NCI-H187 treated with DMSO at 0.1 percent for 48 hours (cell line): ENCODE measurements at regions not wholly inside any gene's neighbourhood (a gene's known extent, or its start where the extent isn't known, plus 50 kb on each side); places are given as distances from the start of the nearest gene placed in this dataset.
"Not testable (repeated sequence)": the region's sequence is repeated elsewhere in the genome, so short reads cannot be mapped to it uniquely, and the experiment has no call there.

Experiments
- DNase-seq: peaks from one replicate; lab custom pipeline; 2025; lab: John Stamatoyannopoulos, UW

DNA sequence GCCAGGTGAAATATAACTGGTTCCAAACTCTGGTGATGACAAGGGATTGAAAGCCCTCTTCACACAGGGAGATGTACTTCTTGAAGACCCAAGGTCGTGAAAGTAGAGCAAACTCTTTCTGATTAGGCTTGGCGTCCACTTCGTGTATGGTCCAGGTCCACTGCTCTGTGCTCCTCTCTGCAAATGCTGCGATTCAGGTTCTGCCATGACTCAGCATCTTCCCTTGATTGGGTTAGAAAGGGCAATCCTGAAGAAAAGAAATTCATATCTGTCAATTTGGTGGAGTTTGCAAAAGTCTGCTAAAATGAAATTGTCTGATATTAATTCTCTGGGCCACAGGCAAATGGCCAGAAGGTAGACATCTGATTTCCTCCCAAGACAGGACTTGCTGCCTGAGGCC lies 431.4 kb downstream of the ACTR3B start:
- no peak for DNase-seq

DNA sequence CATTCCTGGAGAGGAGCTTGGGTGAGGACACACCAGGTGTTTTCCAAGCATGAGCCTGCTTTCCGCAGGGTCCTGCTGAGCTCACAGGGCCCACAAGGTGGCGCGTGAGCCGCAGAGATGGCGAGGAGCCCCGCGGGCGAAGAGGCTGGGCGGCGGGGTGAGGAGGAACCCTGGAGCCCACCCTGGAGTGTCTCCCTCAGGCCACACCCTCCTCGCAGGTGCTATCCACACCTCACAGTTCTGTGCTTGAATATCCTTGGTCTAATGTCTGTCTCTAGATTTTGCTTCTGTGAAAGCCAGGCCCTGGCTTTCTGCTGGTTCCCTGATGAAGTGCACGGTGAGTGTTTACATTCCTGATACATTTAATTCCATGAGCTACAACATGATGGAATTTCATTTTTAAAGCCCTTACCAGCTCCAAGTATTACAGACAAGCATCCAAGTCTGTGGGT lies 433.6 kb downstream of the ACTR3B start:
- DNase-seq, result no peak

DNA sequence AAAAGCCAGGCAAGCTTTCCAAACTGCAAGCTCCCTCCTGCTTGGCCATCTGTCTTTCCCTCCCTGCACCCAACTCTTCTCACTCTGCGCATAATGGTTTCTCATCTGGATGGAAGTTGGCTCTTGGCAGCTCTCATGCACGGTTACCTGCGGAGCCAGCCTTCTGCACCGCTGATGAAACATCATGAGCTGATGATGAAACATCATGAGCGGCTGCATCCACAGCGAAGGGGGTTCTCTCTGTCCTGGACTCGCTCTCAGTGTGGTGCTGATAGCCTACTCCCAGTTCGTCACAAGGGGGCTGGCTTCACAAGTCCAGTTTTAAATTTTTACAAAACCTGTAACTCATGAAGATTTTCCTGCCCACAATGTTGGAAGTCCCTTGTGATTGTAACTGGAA lies 457.5 kb downstream of the ACTR3B start:
- no peak for DNase-seq

DNA sequence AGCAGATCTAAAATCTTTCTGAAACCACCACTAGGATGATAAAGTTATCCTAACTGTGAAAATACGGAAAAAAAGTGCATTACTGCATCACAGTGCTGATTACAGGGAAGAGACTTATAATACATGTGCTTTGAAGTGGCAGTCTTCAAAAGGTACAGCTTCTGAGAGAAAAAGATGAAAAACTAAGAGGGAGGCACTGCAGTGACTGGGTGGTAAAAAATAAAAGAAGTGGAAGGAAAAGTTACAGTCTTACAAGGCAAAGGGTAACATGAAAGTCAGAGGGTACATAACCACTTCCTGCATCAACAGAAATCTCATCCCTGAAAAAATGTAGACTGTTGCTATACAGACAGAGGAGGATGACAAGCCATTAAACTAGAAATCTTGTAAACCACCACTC lies 465.3 kb downstream of the ACTR3B start:
- no peak for DNase-seq

DNA sequence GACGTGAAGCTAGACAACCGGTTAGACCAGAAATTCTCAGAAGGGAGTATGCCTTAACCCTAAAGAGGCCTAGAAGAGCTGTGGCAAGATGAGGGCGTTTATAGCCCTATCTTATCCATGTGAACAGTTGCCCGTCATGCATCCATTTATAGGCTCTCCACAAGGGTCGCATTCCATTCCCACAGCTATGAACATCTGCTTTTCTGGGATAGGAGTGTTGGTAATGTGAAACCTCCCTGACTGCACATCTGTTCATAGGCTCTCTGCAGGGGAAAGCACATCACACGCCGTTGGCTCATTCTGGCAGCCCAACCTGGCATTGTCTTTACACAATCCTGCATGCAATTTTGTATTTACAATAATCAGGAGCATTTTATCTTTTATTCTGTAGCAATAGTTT lies 485.6 kb downstream of the ACTR3B start:
- DNase-seq, result not testable (repeated sequence)

DNA sequence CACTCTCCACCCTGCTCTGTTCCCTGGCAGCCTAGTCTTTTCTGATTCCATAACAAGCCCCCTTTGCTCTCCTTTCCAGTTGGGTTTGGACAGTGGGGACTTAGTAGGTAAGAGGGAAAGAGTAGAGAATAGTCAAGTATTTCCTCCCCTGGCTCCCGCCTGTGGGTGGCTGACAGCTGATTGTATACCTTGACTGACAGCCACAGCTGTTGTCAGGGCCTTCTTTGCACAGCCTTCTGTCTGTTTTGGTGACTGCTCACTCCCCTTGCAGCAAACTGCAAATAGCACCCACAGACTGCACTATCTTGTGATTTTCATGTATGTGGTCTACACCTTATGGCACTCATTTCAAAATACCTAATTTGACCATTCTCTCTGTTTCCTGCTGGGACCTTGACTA lies 486.3 kb downstream of the ACTR3B start:
- DNase-seq, result no peak

DNA sequence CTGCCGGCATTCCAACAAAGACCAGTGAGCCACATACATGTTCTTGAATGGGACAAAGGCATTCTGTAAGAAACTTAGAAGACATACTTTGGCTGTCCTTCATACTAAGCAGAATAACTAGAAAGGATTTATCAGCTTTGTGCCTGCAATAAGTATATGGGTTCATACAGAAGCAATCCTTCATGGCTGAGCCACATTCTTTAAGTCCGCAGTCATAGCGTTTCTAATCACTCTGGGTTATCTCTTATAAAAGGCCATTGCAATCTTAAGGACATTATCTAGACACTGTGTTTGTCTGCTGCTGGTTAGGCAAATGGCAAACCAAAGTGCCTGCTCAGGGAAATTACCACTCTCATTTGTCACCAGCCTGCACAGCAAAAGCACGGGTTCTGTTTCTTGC lies 488.4 kb downstream of the ACTR3B start:
- no peak for DNase-seq

DNA sequence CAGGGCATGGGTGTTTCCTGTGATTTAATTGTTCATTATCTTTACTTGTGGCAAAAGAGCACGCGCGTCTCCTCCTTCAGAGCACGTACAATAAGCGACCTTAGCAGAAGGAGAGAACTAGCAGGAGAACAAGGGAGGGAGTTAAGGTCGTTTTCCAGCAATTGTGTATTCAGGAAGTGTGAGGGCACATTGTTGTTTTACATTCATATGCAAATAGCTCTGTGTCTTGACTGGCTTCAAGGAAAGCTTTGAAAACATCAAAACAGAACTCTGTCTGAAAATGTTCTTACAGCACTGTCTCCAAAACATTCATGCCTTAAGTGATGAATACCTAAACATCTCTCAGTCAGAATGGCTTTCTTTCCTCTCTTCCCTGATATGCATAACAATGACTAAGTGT lies 499.1 kb downstream of the ACTR3B start:
- no peak for DNase-seq

DNA sequence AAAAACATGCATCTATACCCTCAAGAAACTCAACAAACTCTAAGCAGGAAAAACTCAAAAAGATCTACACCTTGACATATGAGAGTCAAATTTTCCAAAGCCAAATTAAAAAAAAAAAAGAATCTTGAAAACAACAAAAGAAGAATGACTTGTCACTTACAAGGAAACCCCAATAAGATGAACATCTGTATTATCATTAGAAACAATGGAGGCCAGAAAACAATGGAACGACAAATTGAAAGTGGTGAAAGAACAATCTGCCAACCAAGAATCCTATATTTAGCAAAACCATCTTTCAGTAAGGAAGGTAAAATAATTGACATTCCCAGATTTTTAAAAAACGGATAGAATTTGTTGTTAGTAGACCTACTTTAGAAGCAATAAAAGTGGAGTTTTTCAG lies 516.8 kb downstream of the ACTR3B start:
- DNase-seq, result no peak

DNA sequence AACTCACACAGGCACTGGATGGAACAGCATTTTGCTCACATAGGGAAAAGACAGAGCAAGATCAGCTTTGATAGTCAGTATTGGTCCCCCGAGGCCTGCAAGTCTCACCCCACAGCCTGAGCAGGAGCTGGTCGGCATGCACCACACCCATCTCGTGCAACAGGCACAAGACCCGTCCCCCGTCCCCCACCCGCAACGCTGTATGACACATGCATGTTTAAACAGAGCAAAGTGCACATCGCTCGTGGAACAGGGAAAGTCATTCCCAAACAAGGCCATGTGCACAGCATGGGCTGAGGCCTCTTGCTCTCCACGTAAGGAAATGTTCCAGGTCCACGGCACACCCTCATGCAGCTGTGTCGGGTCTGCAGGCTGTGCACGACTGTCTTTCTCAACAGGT lies 527.2 kb downstream of the ACTR3B start:
- no peak for DNase-seq

DNA sequence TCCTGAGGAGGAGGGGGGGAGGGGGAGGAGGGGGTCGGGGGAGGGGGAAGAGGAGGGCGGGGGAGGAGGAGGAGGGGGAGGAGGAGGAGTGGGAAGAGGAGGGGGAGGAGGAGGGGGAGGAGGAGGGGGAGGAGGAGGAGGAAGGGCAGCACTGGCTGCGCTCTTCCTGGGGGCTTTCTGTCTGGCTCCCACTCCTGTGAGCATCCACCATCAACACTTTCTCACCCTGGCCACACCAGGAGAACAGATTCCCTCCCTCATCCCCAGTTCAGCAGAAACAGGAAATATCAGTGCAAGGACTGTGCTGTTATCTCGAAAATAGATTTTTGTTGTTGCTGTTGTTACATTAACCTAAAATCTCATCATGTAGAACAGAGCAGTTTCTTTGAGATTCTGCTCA lies 530.5 kb downstream of the ACTR3B start:
- no peak for DNase-seq

DNA sequence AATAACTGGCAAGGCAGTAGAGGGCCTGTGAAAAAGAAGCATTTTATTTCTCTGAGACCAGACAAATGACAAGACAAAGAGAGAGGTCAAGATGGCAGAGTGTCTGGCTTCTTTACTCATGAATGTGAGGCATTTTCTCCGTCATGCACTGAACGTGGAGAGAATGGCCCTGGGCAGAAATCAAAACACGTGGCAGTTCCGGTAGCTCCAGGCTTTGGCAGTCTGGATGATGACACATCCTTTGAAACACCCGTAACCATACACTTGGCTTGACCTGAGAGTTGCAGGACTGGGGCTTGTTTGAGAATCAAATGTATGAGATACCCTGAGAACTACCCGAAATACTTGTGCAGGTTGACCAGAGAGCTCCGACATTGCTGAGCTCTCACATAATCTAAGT lies 537.6 kb downstream of the ACTR3B start:
- no peak for DNase-seq

DNA sequence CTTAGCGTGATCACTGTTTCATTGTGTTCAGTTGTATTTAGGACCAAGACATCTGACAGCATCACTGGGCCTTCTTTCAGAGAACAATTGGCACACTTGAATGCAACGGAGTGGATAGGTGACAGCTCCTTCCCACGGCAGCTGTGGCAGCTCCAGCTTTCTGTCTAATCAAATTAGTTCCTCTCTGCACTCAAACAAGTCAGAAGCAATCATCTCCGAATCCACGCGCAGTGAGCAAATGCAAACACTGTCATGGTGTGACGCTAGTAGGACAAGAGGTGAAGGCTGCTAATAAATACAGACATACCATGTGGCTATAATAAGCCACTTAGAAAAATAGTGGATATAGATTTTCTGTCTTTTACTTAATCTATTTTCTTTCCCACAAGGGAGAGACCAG lies 542.4 kb downstream of the ACTR3B start:
- DNase-seq, result no peak

DNA sequence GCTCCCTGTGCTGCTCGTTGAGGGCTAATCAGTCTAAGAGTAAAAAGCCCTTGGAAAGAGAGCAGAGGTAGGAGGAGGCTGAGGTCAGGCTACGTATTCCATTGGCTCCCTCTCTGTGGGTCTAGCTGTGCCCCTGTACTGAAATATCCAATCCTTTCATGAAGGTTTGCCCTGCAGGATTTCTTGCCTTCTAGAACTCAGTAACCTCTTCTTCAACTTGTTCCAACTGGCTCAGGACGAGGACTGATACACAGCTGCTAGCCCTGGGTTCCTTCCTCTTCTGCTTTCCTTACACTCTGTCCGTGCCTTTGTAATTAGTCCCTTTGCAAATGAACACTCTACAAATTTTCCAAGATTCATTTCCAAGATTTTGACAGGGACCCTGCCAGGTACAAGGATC lies 560.5 kb downstream of the ACTR3B start:
- no peak for DNase-seq

DNA sequence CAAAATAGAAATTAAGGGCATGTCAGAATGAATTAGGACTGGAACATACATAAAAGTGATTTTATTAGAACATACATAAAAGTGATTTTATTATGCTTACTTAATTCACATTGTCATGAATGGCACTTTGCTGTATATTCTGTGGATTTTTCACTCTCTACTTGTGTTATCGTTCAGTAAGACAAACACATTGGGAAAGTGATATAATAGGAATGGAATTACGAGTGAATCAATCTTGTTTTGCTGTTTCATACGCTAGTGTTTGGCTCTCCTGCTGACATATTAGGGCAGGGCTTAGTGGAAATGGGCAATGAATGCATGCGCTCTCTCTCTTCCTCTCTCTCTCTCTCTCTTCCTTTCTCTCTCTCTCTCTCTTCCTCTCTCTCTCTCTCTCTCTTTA lies 561.1 kb downstream of the ACTR3B start:
- DNase-seq, result no peak

DNA sequence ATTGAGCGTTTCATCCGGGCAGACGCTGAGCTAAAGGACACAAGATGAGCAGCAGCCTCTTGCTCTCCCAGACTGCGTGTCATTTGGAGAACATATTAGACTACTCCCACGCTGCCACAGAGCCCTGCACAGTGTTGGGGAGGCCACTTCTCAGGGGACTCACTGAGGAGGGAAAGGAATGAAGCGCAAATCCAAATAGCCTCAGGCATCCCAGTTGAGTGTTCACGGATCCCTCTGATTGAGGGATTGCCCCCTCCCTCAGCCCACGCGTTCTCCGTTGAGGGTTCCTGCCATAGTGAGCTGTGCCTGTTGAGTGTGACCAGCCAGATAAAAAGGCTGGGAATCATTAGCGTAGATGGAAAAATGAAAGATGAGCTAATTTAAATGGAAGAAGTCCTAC lies 563.4 kb downstream of the ACTR3B start:
- DNase-seq, result no peak

DNA sequence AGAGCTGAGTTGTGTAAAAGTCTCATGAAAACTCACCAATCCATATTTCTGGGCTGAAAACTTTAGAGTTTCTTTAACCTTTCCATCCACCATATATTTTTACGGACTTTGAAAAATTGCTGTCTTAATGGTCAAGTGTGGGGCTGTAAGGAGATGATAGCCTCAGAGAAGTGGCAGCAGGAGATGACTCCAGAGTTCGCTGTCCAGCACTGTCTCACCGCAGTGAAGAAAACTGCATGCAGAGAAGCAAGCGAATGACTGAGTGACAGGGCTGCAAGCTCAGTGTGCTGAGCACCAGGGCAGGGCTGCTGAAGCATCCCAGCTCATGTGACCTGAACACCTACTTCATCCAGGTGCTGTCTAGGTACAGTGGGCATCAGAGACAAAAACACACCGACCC lies 564.5 kb downstream of the ACTR3B start:
- DNase-seq, result no peak

DNA sequence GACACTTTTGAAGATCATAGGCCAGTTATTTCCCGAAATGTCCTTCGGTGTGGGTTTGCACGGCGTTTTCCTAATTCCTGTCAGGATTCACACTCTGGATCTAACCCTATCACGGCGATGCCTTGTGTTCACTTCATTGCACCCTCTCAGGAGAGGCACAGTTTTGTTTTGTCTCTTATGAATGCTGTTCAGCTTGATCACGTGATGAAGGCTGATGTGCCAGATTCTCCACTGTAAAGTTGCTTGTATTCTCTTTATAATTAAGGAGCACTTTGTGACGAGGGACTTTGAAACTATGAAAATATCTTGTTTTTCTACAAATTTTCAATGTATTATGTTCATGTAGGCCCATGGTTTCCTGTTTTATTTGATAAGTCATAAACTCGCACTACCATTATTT lies 568.1 kb downstream of the ACTR3B start:
- DNase-seq, result no peak

DNA sequence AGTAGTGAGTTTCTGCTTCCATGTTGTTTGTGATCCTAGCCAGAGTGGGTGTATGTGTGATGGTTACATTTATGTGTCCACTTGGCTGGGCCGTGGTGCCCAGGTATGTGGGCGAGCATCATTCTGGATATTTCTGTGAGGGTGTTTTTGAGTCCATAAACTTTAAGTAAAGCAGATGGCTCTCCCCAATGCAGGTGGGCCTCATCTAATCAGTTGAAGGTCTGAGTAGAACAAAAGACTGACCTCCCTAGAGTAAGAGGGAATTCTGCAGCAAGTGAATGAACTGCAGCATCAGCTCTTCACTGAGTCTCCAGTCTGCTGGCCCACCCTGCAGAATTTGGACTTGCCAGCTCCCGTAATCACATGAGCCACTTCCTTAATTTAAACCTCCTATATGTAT lies 571.9 kb downstream of the ACTR3B start:
- DNase-seq, result no peak

DNA sequence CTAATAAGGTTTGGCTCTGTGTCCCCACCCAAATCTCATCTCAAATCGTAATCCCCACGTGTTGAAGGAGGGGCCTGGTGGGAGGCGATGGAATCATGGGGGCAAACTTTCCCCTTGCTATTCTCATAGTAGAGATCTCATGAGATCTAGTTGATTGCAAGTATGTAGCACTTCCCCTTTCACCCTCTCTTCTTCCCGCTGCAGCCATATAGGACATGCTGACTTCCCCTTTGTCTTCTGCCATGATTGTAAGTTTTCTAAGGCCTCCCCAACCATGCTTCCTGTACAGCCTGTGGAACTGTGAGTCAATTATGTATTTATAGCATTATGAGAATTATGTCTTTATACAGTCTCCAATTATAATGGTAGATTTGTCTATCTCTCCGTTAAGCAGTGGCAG lies 594.5 kb downstream of the ACTR3B start:
- DNase-seq, result no peak

DNA sequence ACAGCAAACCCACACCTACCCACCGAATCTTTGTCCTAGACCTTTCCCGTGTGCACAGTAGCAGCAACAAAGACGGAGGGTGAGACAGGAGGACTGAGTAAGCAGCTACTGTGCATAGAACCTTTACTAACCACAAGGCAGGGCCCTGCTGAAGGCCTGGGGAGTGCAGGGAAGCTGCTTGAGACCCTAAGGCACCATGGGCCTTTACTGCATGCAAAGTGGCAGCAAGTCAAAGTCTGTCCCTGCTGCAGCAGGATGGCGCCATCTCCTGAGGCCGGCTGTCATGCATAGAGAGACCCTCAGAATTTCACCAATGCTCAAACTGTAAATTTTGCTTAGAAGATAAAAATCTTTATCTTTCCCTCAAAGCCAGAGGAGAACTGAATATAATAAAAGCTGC lies 610.5 kb downstream of the ACTR3B start:
- DNase-seq, result no peak

DNA sequence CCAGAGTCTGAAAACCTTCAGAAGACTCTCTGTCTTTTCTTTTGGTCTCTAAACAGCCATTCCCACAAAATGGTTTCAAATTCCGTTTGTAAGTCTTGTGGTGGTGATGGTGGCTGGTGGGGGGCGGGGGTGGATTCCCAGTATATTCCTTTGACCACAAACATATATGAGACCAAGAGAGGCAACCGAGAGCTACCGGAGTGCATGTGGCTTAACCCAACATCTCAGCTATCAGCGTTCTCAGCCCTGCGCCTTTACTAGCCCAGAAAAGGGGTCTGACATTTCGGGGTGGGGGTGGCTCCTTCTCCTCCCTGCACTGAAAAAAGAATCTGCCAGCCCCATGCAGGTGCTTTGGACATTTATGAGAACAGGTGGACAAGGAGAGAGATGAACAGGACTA lies 621.1 kb downstream of the ACTR3B start:
- no peak for DNase-seq

DNA sequence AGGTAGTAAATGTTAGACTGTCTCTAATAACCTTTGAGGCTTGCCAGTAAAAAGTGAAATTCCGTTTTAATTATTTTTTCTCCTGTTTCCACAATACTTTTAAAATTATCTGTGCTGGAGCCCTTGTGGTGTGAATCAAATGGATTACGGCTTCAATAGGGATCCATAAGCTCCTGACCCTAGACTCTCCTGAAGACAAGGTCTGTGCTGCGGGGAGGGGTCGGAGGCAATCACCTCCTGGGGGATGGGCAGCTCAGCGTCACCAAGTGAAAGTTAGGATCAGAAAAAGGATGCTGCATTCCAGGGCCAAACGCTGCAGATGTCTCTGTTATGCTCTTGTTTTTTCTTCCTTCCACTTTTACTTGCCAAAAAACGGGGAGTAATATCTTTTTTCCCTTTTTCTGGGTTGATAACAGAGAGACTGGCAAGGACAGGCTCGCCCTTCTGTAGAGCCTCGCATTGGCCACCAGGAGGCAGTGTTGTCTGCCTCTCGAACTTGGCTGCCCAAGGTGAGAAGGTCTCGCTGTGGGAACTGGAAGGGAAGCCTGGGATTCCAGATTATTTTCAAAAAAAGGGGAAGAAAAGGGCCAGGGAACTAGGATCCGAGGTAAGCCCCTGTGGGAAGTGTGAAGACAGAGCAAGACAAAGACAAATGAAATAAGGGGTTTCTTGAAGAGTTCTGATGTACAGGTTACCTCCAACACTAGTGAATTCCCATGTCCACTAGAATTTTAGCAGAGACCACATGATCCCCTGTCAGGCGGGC lies 621.9 kb downstream of the ACTR3B start:
- DNase-seq, result no peak

DNA sequence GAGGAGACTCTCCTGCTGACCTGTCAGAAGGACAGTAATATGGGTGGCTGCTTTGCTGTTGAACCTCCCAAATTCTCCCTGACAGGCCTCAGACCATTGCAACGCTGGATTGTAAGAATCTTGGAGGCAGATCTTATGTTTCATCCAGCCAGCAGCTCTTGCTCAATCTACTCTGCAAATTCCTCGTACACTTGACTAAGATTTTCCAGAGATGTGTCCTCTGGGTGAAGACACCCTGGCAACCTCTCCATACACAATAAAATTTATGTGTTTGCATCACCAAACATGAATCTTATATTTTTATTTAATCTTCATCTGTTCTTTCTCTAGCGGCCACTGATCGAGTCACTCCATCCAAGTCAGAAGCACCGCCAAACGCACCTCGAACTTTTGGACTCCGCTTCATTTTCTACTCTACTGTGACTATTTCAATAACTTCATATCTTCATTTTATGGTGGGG lies 623.1 kb downstream of the ACTR3B start:
- DNase-seq, result no peak
